Activated B cell treated with CpG ODN at 0.5 μM for 24 hours (primary cell): ENCODE measurements at regions not wholly inside any gene's neighbourhood (a gene's known extent, or its start where the extent isn't known, plus 50 kb on each side); places are given as distances from the start of the nearest gene placed in this dataset.

ENCODE experiments used
- ATAC-seq: fragments of 200-7000 bp; cut with Tn5 transposase; one replicate; pipeline ENCODE4 v1.10.0; 2021; ENCODE audit warnings: low read depth, mild to moderate bottlenecking, moderate library complexity
- CTCF ChIA-PET: fragments of 350-600 bp; sonication (Branson Sonifier 250); formaldehyde crosslinking; loops from one replicate; lab custom pipeline; 2021; ENCODE audit warnings: antibody characterized with exemption; lab: Charles Lee
- POLR2A ChIA-PET: fragments of 350-600 bp; sonication (Branson Sonifier 250); formaldehyde crosslinking; loops from one replicate; lab custom pipeline; 2021; ENCODE audit warnings: antibody characterized with exemption; lab: Charles Lee
- DNase-seq: peaks from one replicate; pipeline ENCODE4 v3.0.0; 2022
- H3K27ac Mint-ChIP-seq: one replicate; pipeline ENCODE4 v1.8.0; 2020; ENCODE audit warnings: mixed read lengths
- H3K27me3 Mint-ChIP-seq: one replicate; pipeline ENCODE4 v1.8.0; 2021; ENCODE audit warnings: mixed read lengths
- H3K36me3 Mint-ChIP-seq: one replicate; pipeline ENCODE4 v1.8.0; 2021; ENCODE audit warnings: low read depth, mixed read lengths
- H3K4me1 Mint-ChIP-seq: one replicate; pipeline ENCODE4 v1.8.0; 2021; ENCODE audit warnings: mixed read lengths
- H3K4me3 Mint-ChIP-seq: one replicate; pipeline ENCODE4 v1.8.0; 2020; ENCODE audit warnings: mild to moderate bottlenecking, mixed read lengths
- H3K9me3 Mint-ChIP-seq: one replicate; pipeline ENCODE4 v1.8.0; 2020; ENCODE audit warnings: mixed read lengths
- intact Hi-C: fragments of 100-400 bp; cut with micrococcal nuclease; formaldehyde crosslinking; loops from one replicate; pipeline ENCODE4 v1.15.1; 2024
- TF ChIP-seq, protein P1 (sequence below): fragments of 200-600 bp; IDR thresholded peaks from one replicate; pipeline ENCODE4 v1.8.0; 2022; ENCODE audit warnings: antibody characterized with exemption, mild to moderate bottlenecking

DNA sequence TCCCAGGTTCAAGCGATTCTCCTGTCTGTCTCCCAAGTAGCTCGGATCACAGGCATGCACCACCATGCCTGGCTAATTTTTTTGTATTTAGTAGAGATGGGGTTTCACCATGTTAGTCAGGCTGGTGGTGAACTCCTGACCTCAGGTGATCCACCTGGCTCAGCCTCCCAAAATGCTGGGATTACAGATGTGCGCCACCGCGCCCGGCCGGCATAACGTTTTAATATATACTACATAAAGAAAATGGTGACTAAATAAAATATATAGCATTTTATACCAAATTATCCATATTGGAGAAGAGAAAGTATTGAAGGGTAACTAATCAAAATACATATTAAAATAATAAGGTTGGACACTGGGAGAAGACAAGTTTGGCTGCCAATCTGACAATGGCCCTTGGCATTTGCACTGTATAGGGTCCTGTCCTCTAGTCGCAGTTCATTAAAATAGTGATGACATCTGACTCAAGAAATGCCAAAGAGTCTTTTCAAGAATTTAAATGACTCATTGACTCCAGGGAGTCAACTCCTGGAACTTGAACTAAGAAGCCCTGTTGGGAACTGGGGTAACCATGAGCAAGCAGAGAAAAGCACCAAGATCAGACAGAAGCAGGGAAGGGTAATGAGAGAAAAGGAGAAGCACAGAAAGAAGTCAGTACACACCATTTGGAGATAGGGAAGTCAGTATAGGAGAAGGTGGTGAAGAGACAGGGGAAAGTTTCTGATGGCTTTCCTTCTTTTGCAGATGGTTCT, 91.1 kb downstream of the CH25H start:
- Mint-ChIP-seq H3K27me3 (peaks cover 17% of the 10 kb centered on the region), H3K27ac (no peak overlapping the region), H3K4me3 (no peak overlapping the region), H3K36me3 (no peaks in the 10 kb centered on the region), H3K9me3 (peaks cover 2% of the 10 kb centered on the region), H3K4me1 (no peaks in the 10 kb centered on the region)
- no peak for ATAC-seq
- ChIA-PET POLR2A (no interaction called here), CTCF (no interaction called here)
- DNase-seq = no peak
- intact Hi-C loops = no loop called here
- TF ChIP-seq, protein P1, sequence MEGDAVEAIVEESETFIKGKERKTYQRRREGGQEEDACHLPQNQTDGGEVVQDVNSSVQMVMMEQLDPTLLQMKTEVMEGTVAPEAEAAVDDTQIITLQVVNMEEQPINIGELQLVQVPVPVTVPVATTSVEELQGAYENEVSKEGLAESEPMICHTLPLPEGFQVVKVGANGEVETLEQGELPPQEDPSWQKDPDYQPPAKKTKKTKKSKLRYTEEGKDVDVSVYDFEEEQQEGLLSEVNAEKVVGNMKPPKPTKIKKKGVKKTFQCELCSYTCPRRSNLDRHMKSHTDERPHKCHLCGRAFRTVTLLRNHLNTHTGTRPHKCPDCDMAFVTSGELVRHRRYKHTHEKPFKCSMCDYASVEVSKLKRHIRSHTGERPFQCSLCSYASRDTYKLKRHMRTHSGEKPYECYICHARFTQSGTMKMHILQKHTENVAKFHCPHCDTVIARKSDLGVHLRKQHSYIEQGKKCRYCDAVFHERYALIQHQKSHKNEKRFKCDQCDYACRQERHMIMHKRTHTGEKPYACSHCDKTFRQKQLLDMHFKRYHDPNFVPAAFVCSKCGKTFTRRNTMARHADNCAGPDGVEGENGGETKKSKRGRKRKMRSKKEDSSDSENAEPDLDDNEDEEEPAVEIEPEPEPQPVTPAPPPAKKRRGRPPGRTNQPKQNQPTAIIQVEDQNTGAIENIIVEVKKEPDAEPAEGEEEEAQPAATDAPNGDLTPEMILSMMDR = no peak

- Mint-ChIP-seq H3K36me3 (no peaks in the 10 kb centered on the region), H3K4me3 (no peak overlapping the region), H3K27ac (no peak overlapping the region), H3K4me1 (no peaks in the 10 kb centered on the region), H3K27me3 (peaks cover 17% of the 10 kb centered on the region), H3K9me3 (peaks cover 2% of the 10 kb centered on the region)
- ATAC-seq = no peak
- intact Hi-C loops = no loop called here
- no peak for DNase-seq
- TF ChIP-seq, protein P1 = no peak
- CTCF ChIA-PET = no interaction called here
- POLR2A ChIA-PET = no interaction called here
Measured at GRCh38 chr10:89114846-89115625, 92.1 kb downstream of the CH25H start.

DNA sequence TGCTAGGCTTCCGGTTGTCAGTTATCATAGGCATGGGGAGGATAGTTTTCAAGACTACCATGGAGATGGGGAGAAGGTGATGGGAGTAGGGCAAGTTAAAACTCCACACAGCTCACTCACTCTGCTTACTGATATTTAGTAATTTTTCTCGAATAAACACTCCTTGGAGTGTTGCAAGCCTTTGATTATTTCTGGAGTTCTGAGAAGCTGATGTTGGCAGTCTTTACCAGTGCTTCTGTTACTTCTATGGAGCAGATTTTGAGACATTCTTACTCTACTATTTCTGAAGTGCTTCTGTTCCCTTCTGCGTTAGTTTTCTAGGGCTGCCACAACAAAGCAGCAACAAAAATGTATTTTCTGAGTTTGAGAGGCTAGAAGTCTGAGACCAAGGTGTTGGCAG, 104.4 kb downstream of the CH25H start:
- intact Hi-C loops = no loop called here
- ATAC-seq (no peak), DNase-seq (no peak)
- CTCF ChIA-PET = no interaction called here
- no peak overlapping the region for H3K4me3 Mint-ChIP-seq
- no peak overlapping the region for H3K27ac Mint-ChIP-seq
- no peaks in the 10 kb centered on the region for H3K4me1 Mint-ChIP-seq
- H3K9me3 Mint-ChIP-seq = no peaks in the 10 kb centered on the region
- TF ChIP-seq, protein P1 = no peak
- H3K36me3 Mint-ChIP-seq = no peaks in the 10 kb centered on the region
- no peaks in the 10 kb centered on the region for H3K27me3 Mint-ChIP-seq
- POLR2A ChIA-PET = no interaction called here

- ChIA-PET CTCF (no interaction called here), POLR2A (no interaction called here)
- intact Hi-C loops = no loop called here
- DNase-seq = no peak
- H3K36me3 Mint-ChIP-seq = no peaks in the 10 kb centered on the region
- H3K4me1 Mint-ChIP-seq = no peaks in the 10 kb centered on the region
- H3K27me3 Mint-ChIP-seq = no peaks in the 10 kb centered on the region
- no peak for ATAC-seq
- no peaks in the 10 kb centered on the region for H3K9me3 Mint-ChIP-seq
- TF ChIP-seq, protein P1 = no peak
- no peak overlapping the region for H3K4me3 Mint-ChIP-seq
- no peak overlapping the region for H3K27ac Mint-ChIP-seq
Measured at GRCh38 chr10:89101943-89102342, 105.2 kb downstream of the CH25H start.

DNA sequence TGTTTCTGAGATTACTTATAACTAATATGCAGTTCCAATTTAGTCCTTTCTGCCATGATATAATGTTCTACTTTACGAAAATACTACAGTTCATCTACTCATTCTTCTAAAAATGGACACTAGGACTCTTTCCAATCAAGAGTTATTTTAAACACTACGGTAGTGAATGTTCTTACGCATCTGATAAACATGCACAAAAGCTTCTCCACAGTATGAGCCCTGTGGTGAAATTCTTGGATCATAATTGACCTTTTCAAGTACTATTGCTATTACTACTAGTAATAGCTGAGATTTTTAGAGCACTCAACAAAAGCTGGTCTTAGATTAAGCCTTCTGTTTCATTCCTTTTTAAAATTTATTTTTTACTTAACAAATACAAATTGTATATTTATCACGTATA, 106.4 kb downstream of the CH25H start:
- DNase-seq (no peak), ATAC-seq (no peak)
- Mint-ChIP-seq H3K4me1 (no peaks in the 10 kb centered on the region), H3K27ac (no peak overlapping the region), H3K4me3 (no peak overlapping the region), H3K9me3 (no peaks in the 10 kb centered on the region), H3K27me3 (no peaks in the 10 kb centered on the region), H3K36me3 (no peaks in the 10 kb centered on the region)
- POLR2A ChIA-PET = no interaction called here
- CTCF ChIA-PET = no interaction called here
- intact Hi-C loops = no loop called here
- TF ChIP-seq, protein P1 = no peak
